OCI-LY7 (cell line): ENCODE measurements at regions not wholly inside any gene's neighbourhood (a gene's known extent, or its start where the extent isn't known, plus 50 kb on each side); places are given as distances from the start of the nearest gene placed in this dataset.

ENCODE experiments used
- CTCF ChIP-seq: fragments of 200-600 bp; sonication (generic); conservative IDR thresholded peaks from 2 replicates; pipeline ENCODE4 v1.5.1; 2014; ENCODE audit warnings: mild to moderate bottlenecking, antibody characterized with exemption, low read length, moderate library complexity, mixed read lengths
- EZH2phosphoT487 ChIP-seq: fragments of 200-600 bp; sonication (generic); IDR thresholded peaks from 2 replicates; pipeline ENCODE4 v1.6.1; 2018; ENCODE audit warnings: low read depth, borderline replicate concordance, mild to moderate bottlenecking, mixed run types, antibody characterized with exemption, low read length, moderate library complexity, mixed read lengths

- TF ChIP-seq CTCF = no peak
- no peak for TF ChIP-seq EZH2phosphoT487
Observed at GRCh38 chr11:134512061-134512460, 100.0 kb upstream of the B3GAT1 start.
